Activated B cell treated with CpG ODN at 0.5 μM for 24 hours (primary cell): ENCODE measurements at regions not wholly inside any gene's neighbourhood (a gene's known extent, or its start where the extent isn't known, plus 50 kb on each side); places are given as distances from the start of the nearest gene placed in this dataset.

ENCODE experiments used
- ATAC-seq: fragments of 200-7000 bp; cut with Tn5 transposase; one replicate; pipeline ENCODE4 v1.10.0; 2021; ENCODE audit warnings: low read depth, mild to moderate bottlenecking, moderate library complexity
- CTCF ChIA-PET: fragments of 350-600 bp; sonication (Branson Sonifier 250); formaldehyde crosslinking; loops from one replicate; lab custom pipeline; 2021; ENCODE audit warnings: antibody characterized with exemption; lab: Charles Lee
- POLR2A ChIA-PET: fragments of 350-600 bp; sonication (Branson Sonifier 250); formaldehyde crosslinking; loops from one replicate; lab custom pipeline; 2021; ENCODE audit warnings: antibody characterized with exemption; lab: Charles Lee
- DNase-seq: peaks from one replicate; pipeline ENCODE4 v3.0.0; 2022
- H3K27ac Mint-ChIP-seq: one replicate; pipeline ENCODE4 v1.8.0; 2020; ENCODE audit warnings: mixed read lengths
- H3K27me3 Mint-ChIP-seq: one replicate; pipeline ENCODE4 v1.8.0; 2021; ENCODE audit warnings: mixed read lengths
- H3K36me3 Mint-ChIP-seq: one replicate; pipeline ENCODE4 v1.8.0; 2021; ENCODE audit warnings: low read depth, mixed read lengths
- H3K4me1 Mint-ChIP-seq: one replicate; pipeline ENCODE4 v1.8.0; 2021; ENCODE audit warnings: mixed read lengths
- H3K4me3 Mint-ChIP-seq: one replicate; pipeline ENCODE4 v1.8.0; 2020; ENCODE audit warnings: mild to moderate bottlenecking, mixed read lengths
- H3K9me3 Mint-ChIP-seq: one replicate; pipeline ENCODE4 v1.8.0; 2020; ENCODE audit warnings: mixed read lengths
- CTCF ChIP-seq: fragments of 200-600 bp; IDR thresholded peaks from one replicate; pipeline ENCODE4 v1.8.0; 2022; ENCODE audit warnings: antibody characterized with exemption, mild to moderate bottlenecking
- intact Hi-C: fragments of 100-400 bp; cut with micrococcal nuclease; formaldehyde crosslinking; loops from one replicate; pipeline ENCODE4 v1.15.1; 2024

GRCh38 chr4:122050841-122051240 lies 99.0 kb upstream of the TRPC3 start:
- no peak for DNase-seq
- POLR2A ChIA-PET = no interaction called here
- Mint-ChIP-seq H3K27me3 (peaks cover 5% of the 10 kb centered on the region), H3K9me3 (no peaks in the 10 kb centered on the region), H3K27ac (no peak overlapping the region), H3K36me3 (no peaks in the 10 kb centered on the region), H3K4me3 (no peak overlapping the region), H3K4me1 (no peaks in the 10 kb centered on the region)
- no peak for ATAC-seq
- intact Hi-C loops = no loop called here
- CTCF ChIA-PET = no interaction called here
- no peak for TF ChIP-seq CTCF

- intact Hi-C loops = no loop called here
- Mint-ChIP-seq H3K36me3 (no peaks in the 10 kb centered on the region), H3K27ac (no peak overlapping the region), H3K27me3 (peaks cover 2% of the 10 kb centered on the region), H3K4me1 (no peaks in the 10 kb centered on the region), H3K9me3 (no peaks in the 10 kb centered on the region), H3K4me3 (no peak overlapping the region)
- POLR2A ChIA-PET = no interaction called here
- DNase-seq (no peak), ATAC-seq (no peak)
- TF ChIP-seq CTCF = no peak
- CTCF ChIA-PET = no interaction called here
Measured at GRCh38 chr4:122047456-122048425, 95.9 kb upstream of the TRPC3 start.

GRCh38 chr4:122046255-122046654 lies 94.4 kb upstream of the TRPC3 start:
- ChIA-PET CTCF (no interaction called here), POLR2A (no interaction called here)
- TF ChIP-seq CTCF = no peak
- Mint-ChIP-seq H3K4me1 (no peaks in the 10 kb centered on the region), H3K9me3 (no peaks in the 10 kb centered on the region), H3K27ac (no peak overlapping the region), H3K36me3 (no peaks in the 10 kb centered on the region), H3K27me3 (peaks cover 8% of the 10 kb centered on the region), H3K4me3 (no peak overlapping the region)
- ATAC-seq (no peak), DNase-seq (no peak)
- intact Hi-C loops = no loop called here

- Mint-ChIP-seq H3K4me3 (no peak overlapping the region), H3K9me3 (no peaks in the 10 kb centered on the region), H3K36me3 (no peaks in the 10 kb centered on the region), H3K4me1 (no peaks in the 10 kb centered on the region), H3K27me3 (peaks cover 14% of the 10 kb centered on the region), H3K27ac (no peak overlapping the region)
- DNase-seq (no peak), ATAC-seq (no peak)
- intact Hi-C loops = no loop called here
- no peak for TF ChIP-seq CTCF
- ChIA-PET POLR2A (no interaction called here), CTCF (no interaction called here)
Measured at GRCh38 chr4:122045533-122045932, 93.7 kb upstream of the TRPC3 start.

- ATAC-seq (no peak), DNase-seq (no peak)
- Mint-ChIP-seq H3K9me3 (no peaks in the 10 kb centered on the region), H3K27me3 (peaks cover 13% of the 10 kb centered on the region), H3K27ac (no peak overlapping the region), H3K36me3 (no peaks in the 10 kb centered on the region), H3K4me3 (no peak overlapping the region), H3K4me1 (no peaks in the 10 kb centered on the region)
- no peak for TF ChIP-seq CTCF
- CTCF ChIA-PET = no interaction called here
- intact Hi-C loops = no loop called here
- POLR2A ChIA-PET = no interaction called here
Measured at GRCh38 chr4:122044501-122044900, 92.6 kb upstream of the TRPC3 start.
